Cortex of kidney (tissue), 1 donor: ENCODE measurements at regions not wholly inside any gene's neighbourhood (a gene's known extent, or its start where the extent isn't known, plus 50 kb on each side); places are given as distances from the start of the nearest gene placed in this dataset.
"Not testable (repeated sequence)": the region's sequence is repeated elsewhere in the genome, so short reads cannot be mapped to it uniquely, and the experiment has no call there.

ENCODE experiments used
- DNase-seq: peaks from one replicate; lab custom pipeline; 2025; lab: John Stamatoyannopoulos, UW

DNA sequence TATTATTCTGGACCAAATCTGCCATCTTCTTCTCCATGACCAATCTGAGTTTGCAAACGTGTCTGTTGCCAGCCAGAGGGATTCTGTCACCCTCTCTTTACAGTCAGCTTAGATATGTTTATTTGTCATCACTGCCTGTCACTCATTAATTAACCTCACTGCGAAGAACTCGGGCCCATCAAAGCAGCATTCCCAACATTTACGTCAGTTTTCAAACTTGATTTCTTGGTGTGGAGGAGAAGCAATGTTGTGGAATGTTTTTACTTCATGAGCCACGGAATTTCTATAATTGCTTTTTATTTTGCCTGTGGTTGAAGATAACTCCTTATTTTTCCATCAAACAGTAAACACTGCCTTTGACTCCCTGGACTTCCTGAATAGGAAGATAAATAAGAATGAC is 91.8 kb upstream of the CNKSR3 start:
- no peak for DNase-seq

- DNase-seq: no peak
Measured at GRCh38 chr6:154602708-154603107, 92.2 kb upstream of the CNKSR3 start.

DNA sequence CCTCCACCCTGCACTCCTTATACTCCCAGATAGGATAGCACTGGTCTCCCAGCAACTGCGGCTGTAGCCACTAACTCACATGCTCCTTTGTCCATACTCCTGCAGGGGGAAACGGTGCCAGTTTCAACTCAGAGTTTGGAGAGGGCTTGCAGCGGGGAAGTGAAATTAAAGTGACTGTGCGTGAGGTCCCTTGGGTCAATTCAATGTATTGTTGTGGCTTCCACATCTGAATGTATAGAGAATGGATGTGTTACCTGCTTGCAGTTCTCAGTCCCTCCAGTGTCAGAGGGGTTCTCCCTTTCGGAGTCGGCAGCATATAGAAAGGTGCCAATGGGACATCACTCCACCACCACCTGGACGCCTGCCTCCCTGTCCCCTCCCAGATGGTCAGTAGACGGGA is 93.6 kb upstream of the CNKSR3 start:
- DNase-seq: no peak

DNA sequence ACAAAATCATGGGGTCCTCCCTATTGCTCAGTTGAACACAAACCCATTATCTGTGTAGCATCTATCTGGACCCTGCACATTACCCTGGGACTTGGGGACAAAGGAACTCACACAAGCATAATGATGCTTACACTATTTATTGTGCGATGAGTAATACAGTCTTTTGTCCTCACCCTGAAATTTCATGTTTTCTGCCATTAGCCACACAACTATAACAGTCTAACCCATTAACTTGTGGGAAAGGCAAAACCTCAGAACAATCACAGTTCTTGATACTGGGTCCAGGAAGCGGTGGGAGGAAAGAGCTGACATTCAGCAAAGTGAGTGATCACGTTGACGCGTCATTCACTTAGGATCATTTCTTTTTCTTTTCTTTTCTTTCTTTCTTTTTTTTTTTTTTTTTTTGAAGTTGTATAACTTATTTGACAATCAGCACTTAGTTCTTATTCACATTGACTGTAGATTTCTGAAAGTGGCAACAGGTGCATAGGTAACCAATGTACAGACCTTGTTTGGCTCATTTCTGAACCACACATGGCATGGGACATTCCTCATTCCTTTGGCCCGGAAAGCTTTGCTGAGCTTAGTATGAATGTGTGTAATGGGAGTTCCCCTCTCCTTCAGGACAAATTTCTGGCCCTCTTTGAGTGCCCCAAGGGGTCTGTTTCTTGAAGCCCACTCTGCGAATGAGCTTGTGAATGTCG is 94.8 kb upstream of the CNKSR3 start:
- DNase-seq: no peak

DNA sequence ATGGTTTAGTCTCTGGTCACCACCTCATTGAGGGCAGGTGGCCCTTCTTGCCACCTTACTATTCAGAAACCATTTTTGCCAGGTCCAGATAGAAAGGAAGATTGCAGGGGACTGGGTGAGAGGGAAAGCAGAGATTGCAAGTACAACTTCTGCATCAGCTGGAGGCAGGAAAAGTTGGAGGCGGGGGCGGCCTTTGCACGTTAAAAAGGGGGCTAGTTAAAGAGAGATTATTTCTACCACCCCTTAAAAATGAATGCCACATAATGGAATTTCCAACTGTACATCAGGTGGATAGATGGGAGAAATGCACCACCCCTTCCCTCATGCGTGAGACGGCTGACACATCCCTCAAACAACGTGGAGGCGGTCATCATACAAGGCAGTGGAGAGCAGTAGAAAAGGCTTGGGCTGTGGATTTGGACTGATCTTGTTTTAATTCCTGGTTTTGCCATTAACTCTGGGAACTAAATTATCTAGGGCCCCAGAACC is 95.4 kb upstream of the CNKSR3 start:
- no peak for DNase-seq

DNA sequence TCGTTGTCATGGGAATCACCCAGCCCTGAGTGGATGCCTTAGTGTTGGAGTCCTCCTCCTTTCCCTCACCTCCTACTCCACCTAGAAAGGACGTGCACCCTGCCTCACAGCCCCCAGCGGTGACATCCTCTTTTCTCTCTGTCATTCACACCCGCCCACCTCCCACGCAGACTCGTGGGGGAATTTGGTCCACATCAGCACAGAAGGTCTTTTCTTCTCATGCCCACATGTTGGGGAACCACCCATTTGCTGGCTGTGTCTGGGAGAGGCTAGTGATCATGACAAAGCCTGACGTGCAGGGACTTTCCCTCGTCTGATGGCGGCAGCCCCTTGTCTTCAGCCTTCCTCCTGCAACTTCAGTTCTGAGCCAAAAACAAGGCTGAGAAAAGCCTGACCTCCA is 96.0 kb upstream of the CNKSR3 start:
- DNase-seq: no peak

DNA sequence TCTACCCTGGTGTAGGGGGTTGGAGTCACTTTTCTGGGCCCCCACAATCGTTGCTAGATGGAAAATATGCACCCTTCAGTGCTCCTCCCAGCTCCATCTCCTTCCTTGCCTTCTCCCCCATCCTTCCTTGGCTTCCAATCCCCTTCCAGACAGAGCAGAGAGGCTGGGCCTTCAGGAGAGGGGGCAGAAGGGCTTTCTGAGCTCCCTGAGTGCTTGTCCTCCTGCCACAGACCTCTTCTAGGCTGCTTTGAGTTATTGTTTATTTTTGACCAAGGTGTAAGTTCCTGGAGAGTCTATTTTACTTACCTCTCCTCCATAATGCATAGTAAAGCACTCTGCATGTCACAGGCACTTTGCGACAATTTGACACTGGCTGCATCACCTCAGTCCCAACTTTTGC is 96.4 kb upstream of the CNKSR3 start:
- DNase-seq: no peak

DNA sequence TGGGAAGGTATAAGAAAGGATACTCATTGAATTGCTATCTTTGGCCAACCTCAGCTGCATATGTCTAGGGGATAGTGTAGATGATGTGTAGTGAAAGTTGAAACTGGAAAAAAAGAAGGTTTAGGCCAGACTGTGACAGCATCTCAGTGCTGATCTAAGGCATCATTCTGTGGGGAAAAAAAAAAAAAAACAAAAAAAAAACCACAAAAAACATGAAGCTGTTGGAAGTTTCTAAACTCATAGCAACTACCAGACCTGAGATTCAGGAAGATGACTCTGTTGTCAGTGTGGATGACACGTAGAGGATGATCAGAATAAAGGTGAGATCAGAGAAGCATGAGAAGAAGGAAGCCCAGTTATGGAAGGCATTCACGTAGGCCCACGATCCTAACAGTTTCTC is 100.8 kb upstream of the CNKSR3 start:
- no peak for DNase-seq

GRCh38 chr6:154611847-154612246 is 101.4 kb upstream of the CNKSR3 start:
- no peak for DNase-seq

DNA sequence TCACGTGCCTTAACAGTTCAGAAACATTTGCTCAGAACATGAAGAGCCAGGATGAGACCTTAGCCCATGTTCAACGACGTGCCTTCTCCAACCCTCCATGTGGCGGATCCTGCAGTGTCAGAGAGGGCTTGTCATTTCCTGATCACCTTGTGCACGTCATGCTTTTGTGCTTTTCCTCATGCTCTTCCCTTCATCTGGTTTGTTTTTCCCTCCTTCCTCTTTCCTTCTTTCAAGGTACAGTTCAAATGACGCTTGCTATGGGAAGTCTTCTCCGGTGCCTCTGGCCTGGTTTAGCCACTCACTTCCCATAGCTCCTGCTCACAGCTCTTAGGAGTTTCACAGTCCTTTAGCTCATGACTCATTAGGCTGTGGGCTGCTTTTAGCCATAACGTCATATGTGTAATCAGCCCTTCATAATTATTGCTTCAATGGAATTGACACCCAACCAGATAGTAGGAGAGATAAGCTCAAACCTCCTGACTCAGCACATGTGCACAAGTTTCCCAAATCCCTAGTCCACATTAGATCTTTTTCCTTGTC is 102.7 kb upstream of the CNKSR3 start:
- DNase-seq: no peak

DNA sequence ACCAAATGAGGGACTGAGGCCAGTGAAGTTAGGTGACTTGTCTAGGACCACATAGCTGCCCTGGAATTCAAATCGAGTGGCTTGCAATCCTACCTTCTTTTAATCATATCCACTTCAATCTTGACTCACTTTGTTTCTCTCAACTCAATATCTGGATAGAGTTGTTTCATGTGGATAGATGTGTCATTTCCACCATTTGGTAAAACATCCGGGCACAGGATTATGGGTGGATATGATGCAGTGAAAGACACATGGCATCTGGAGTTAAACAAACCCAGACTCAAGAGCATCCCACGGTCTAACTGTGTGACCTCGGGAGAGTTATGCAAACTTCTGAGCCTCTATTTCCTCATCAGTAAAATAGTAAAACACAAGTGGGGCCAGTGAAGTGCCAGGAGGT is 103.6 kb upstream of the CNKSR3 start:
- DNase-seq: no peak

- no peak for DNase-seq
Measured at GRCh38 chr6:154614641-154615040, 104.2 kb upstream of the CNKSR3 start.

DNA sequence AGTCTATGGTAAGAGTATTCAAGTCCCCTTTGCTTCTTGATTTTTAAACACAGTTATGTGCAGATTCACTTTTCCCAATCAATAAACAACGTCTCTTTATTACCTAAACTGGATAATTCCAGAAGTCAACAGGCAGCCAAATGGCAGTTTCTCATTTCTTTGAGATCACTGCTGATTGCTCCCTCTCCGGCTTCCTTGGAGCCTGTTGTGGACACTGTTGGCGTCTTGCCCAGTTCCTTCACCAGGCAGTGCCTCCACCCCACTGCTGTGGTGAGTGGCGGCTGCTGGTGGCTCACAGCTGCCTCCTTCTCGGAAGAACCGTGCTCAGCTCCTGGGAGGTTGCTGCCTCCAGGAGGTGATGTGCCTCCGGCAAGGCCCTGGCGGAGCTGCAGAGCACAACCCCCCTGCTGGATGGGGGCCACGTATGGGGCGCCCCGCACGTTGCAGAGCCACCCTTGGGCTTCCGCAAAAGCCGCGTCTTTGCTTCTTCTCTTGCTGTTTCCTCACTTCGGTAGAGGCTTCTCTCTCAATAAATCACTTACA is 105.1 kb upstream of the CNKSR3 start:
- peak; percentile 6 for DNase-seq

DNA sequence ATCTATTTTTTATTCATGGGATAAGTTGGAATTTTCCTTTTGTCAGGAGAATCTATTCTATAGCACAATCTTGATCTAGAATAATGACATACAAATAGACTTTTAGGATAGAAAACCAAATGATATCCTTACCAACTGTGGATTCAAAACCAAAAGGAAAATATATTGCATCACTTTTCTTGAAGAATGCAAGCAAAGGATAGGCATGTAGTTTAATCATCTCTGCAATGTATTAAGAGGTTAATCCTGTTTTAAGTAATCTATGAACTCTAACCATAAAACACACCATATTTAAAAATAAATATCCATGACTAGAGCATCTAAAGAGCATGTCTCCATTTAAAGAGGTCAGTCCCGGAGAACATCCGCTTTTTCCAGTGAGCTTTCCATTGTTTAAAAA is 106.7 kb upstream of the CNKSR3 start:
- no peak for DNase-seq

DNA sequence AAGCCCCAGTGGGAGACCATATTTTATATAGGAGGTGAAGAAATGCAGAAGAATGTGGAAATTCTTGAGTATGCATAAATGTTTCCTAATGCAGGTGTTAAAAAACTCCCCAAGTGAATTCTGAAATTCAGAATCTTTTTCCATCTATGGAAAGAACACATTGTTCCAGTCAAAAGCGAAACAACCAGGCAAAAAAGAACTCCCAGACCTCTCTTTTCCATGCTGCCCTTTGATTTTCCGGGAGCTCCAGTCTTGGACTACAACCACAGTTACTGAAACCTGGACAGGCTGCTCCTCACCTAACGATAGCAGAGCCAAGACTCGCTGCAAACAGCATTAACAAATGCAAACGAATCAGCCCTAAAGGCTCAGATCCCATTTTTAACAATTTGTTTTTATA is 108.7 kb upstream of the CNKSR3 start:
- no peak for DNase-seq

- DNase-seq: no peak
Measured at GRCh38 chr6:154621686-154622085, 111.2 kb upstream of the CNKSR3 start.

DNA sequence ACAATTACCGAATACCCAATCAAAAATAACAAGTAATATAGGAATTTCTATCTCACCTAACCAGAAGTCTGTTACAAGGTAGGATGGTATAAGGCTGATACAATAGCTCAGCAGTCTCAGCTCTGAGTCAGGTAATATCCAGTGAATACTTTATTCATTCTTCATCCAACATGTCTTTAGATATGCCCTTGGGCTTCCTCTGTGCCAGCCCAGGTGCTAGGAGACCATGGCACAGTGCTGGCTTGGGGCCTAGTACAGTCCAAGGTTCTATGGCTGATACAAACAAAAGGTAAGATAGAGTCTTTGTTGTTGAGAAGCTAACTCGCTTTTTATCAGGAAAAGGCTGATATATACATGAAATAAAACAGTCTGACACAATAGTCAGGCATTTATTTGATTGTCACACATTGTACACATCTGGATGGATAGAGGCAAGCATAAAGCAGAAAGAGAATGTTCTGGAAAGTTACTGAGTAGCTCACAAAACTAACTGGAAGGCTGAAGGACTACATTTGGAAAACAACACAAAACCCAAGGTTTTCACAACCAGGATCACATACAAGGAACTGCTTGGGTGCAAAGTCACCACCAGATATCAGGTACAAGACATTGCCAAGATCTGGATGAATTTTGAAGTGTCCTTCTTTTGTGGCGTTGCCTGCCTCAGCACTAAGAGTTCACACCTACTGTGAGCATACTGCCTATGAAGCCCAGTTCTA is 110.4 kb upstream of the SCAF8 start:
- no peak for DNase-seq

DNA sequence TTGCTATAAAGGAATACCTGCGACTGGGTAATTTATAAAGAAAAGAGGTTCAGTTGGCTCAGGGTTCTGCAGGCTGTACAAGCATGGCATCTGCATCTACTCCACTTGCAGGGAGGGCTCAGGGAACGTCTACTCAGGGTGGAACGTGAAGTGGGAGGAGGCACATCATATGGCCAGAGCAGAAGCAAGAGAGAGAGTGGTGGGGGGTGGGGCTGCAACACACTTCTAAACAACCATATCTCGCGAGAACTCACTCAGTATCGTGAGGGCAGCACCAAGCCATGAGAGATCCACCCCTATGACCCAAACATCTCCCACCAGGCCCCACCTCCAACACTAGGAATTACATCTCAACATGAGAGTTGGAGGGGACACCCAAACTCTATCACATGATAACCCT is 109.8 kb upstream of the SCAF8 start:
- no peak for DNase-seq

GRCh38 chr6:154624038-154624599 is 109.1 kb upstream of the SCAF8 start:
- no peak for DNase-seq

- not testable (repeated sequence) for DNase-seq
Measured at GRCh38 chr6:154624727-154625126, 108.5 kb upstream of the SCAF8 start.

DNA sequence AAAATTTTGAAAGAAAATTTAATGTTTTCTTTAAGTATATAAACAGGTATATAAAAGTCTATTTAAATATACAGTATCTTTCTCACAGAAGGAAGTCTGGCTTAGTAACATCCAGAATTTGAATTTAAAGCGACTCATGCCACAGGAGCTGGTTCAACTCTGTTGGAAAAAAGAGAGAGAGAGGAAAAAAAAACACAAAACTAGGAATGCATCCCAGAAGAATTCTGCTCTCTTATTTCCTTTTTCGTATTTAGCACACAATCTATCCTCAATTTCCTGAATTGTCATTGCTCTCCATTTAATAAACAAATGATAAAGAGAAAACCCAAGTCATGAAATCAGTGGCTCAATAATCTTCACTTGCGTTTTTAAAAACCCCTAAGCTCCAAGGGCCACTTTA is 107.5 kb upstream of the SCAF8 start:
- DNase-seq: no peak

DNA sequence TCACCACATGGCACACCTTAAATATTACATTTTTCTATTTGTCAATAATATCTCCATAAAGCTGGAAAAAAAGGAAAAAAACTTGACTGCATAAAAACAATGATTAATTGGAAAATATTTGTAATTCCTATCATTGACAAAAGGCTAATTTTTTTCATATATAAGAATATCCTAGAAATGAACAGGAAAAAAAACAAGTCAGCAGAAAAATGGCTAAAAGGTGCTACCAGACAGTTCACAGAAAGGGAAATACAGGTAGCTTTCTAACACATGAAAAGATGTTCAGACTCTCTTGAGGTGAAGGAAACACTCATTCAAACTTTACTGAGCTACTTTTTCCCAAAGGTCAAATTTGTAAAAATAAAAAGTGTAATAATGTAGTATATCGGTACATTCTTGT is 104.1 kb upstream of the SCAF8 start:
- DNase-seq: no peak

- DNase-seq: no peak
Measured at GRCh38 chr6:154632119-154632518, 101.1 kb upstream of the SCAF8 start.
